Breast epithelium (tissue), 3 donors: ENCODE measurements at regions not wholly inside any gene's neighbourhood (a gene's known extent, or its start where the extent isn't known, plus 50 kb on each side); places are given as distances from the start of the nearest gene placed in this dataset.

Experiments used
- CTCF ChIP-seq, 3 donors: fragments of 450-650 bp; IDR thresholded peaks; one replicate each; pipeline ENCODE4 v1.5.1; 2016 to 2017; ENCODE audit warnings: antibody characterized with exemption in 3 of 3, mild to moderate bottlenecking in 3 of 3, moderate library complexity in 3 of 3
- POLR2A ChIP-seq: fragments of 450-650 bp; IDR thresholded peaks from one replicate; pipeline ENCODE4 v1.6.1; 2016; ENCODE audit warnings: antibody characterized with exemption, mild to moderate bottlenecking, moderate library complexity
- POLR2AphosphoS5 ChIP-seq, 3 donors: sonication (generic); formaldehyde crosslinking; IDR thresholded peaks; one replicate each; pipeline ENCODE4 v1.6.1; 2017; ENCODE audit warnings: antibody characterized with exemption in 3 of 3

GRCh38 chr2:128690431-128690830, 371.8 kb upstream of the HS6ST1 start:
- TF ChIP-seq CTCF (IDR thresholded peaks at IDR 0.05) (no peak), POLR2A (no peak), POLR2AphosphoS5 (IDR thresholded peaks at IDR 0.05) (no peak)
